C4-2B (cell line): ENCODE measurements at regions not wholly inside any gene's neighbourhood (a gene's known extent, or its start where the extent isn't known, plus 50 kb on each side); places are given as distances from the start of the nearest gene placed in this dataset.

ENCODE experiments used
- H3K27ac ChIP-seq: fragments of 450-650 bp; 2 replicates; pipeline ENCODE4 v1.5.1; 2017
- ZFX ChIP-seq: fragments of 450-650 bp; IDR thresholded peaks from 2 replicates; pipeline ENCODE4 v1.6.1; 2017
- TF ChIP-seq, protein P1 (sequence below): fragments of 450-650 bp; conservative IDR thresholded peaks from 2 replicates; pipeline ENCODE4 v1.5.1; 2017; ENCODE audit warnings: mild to moderate bottlenecking

GRCh38 chr2:128724972-128725371, 406.3 kb upstream of the HS6ST1 start:
- TF ChIP-seq, protein P1, sequence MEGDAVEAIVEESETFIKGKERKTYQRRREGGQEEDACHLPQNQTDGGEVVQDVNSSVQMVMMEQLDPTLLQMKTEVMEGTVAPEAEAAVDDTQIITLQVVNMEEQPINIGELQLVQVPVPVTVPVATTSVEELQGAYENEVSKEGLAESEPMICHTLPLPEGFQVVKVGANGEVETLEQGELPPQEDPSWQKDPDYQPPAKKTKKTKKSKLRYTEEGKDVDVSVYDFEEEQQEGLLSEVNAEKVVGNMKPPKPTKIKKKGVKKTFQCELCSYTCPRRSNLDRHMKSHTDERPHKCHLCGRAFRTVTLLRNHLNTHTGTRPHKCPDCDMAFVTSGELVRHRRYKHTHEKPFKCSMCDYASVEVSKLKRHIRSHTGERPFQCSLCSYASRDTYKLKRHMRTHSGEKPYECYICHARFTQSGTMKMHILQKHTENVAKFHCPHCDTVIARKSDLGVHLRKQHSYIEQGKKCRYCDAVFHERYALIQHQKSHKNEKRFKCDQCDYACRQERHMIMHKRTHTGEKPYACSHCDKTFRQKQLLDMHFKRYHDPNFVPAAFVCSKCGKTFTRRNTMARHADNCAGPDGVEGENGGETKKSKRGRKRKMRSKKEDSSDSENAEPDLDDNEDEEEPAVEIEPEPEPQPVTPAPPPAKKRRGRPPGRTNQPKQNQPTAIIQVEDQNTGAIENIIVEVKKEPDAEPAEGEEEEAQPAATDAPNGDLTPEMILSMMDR = no peak
- TF ChIP-seq ZFX = no peak
- H3K27ac ChIP-seq = no peak overlapping the region

DNA sequence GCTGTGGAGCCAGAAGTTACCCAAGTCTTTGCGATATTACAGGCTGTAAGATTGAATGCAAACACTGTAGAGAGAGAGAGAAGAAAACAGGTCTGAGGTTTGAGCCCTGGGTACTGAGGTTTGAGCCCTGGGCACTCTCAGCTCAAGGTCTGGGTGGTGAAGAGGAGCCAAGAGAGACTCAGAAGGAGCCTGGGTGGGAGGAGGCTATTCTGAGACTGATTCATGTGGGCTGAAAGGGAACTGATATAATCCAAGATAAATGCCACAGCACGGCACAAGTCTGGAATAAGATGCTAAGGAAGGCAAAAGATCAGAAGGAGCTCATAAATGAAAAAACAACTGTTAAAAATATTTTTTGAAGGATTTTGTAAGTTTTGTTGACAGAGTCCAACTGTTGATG, 407.6 kb upstream of the HS6ST1 start:
- H3K27ac ChIP-seq = no peak overlapping the region
- TF ChIP-seq ZFX = no peak
- TF ChIP-seq, protein P1 = no peak

- TF ChIP-seq, protein P1 = no peak
- no peak for TF ChIP-seq ZFX
- no peak overlapping the region for H3K27ac ChIP-seq
Measured at GRCh38 chr2:128726911-128727310, 408.2 kb upstream of the HS6ST1 start.

GRCh38 chr2:128727404-128727803, 408.7 kb upstream of the HS6ST1 start:
- TF ChIP-seq, protein P1 = no peak
- no peak for TF ChIP-seq ZFX
- no peak overlapping the region for H3K27ac ChIP-seq

DNA sequence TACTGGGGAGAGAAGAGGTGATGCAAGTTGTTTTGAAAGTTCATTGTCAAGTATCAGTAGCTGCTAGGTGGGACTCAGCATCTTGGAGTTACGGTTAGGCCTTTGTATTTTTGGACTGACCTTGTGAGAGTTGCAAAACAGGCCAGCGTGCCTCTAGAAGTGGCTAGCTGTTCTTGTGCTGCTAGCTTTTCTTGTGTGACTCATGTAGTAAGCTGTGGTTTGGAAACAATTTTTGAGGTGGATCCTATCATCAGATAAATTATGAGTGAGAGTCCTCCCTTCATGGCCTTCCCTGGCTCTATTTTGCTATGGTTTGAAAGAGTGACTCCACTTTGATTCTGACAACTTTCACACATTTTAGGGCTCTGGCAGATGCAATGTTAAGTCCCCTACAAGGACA, 409.2 kb upstream of the HS6ST1 start:
- TF ChIP-seq ZFX = no peak
- TF ChIP-seq, protein P1 = no peak
- H3K27ac ChIP-seq = no peak overlapping the region

- H3K27ac ChIP-seq = no peak overlapping the region
- TF ChIP-seq ZFX = no peak
- TF ChIP-seq, protein P1 = no peak
Measured at GRCh38 chr2:128729051-128729450, 410.4 kb upstream of the HS6ST1 start.

- no peak overlapping the region for H3K27ac ChIP-seq
- TF ChIP-seq ZFX = no peak
- TF ChIP-seq, protein P1 = no peak
Measured at GRCh38 chr2:128731994-128732650, 413.5 kb upstream of the HS6ST1 start.
